Breast epithelium (tissue), 4 donors: ENCODE measurements at regions not wholly inside any gene's neighbourhood (a gene's known extent, or its start where the extent isn't known, plus 50 kb on each side); places are given as distances from the start of the nearest gene placed in this dataset.

Source experiments
- DNase-seq, 2 donors: peaks; one replicate each; pipeline ENCODE4 v3.0.0-alpha.2; 2019; ENCODE audit warnings: low spot score in 2 of 2
- H3K27ac ChIP-seq, 2 donors: fragments of 200-600 bp; sonication (generic) in 1 of 2; one replicate each; pipeline ENCODE4 v1.5.1; 2016 to 2019; ENCODE audit warnings: mild to moderate bottlenecking in 1 of 2
- H3K27me3 ChIP-seq, 2 donors: fragments of 200-600 bp; sonication (generic) in 1 of 2; one replicate each; pipeline versions ENCODE4 v1.5.1 to v1.6.0; 2017 to 2019; ENCODE audit warnings: control low read depth in 1 of 2, mild to moderate bottlenecking in 1 of 2
- H3K36me3 ChIP-seq: fragments of 200-600 bp; one replicate; pipeline ENCODE4 v1.5.1; 2019
- H3K4me1 ChIP-seq, 2 donors: fragments of 200-600 bp; sonication (generic); one replicate each; pipeline ENCODE4 v1.5.1; 2016 to 2019; ENCODE audit warnings: control low read depth in 1 of 2
- H3K4me3 ChIP-seq, 3 donors: fragments of 200-600 bp; sonication (generic); 1 replicate in 2 of 3; 2 replicates in 1 of 3; pipeline ENCODE4 v1.5.1; 2016 to 2019; ENCODE audit warnings: mild to moderate bottlenecking in 3 of 3, moderate library complexity in 2 of 3
- H3K9me3 ChIP-seq, 2 donors: fragments of 200-600 bp; sonication (generic) in 1 of 2; one replicate each; pipeline ENCODE4 v1.5.1; 2016 to 2019; ENCODE audit warnings: control low read depth in 1 of 2
- CTCF ChIP-seq, 3 donors: fragments of 450-650 bp; IDR thresholded peaks; one replicate each; pipeline ENCODE4 v1.5.1; 2016 to 2017; ENCODE audit warnings: antibody characterized with exemption in 3 of 3, mild to moderate bottlenecking in 3 of 3, moderate library complexity in 3 of 3
- POLR2A ChIP-seq: fragments of 450-650 bp; IDR thresholded peaks from one replicate; pipeline ENCODE4 v1.6.1; 2016; ENCODE audit warnings: antibody characterized with exemption, mild to moderate bottlenecking, moderate library complexity
- POLR2AphosphoS5 ChIP-seq, 3 donors: sonication (generic); formaldehyde crosslinking; IDR thresholded peaks; one replicate each; pipeline ENCODE4 v1.6.1; 2017; ENCODE audit warnings: antibody characterized with exemption in 3 of 3
- intact Hi-C: fragments of 100-400 bp; cut with DNase I; formaldehyde crosslinking; loops from one replicate; pipeline ENCODE4 v1.15.1; 2023; ENCODE audit warnings: low total_unique reads

- H3K4me3 ChIP-seq: no peak overlapping the region
- no peaks in the 10 kb centered on the region for H3K9me3 ChIP-seq
- no peak for DNase-seq
- no peaks in the 10 kb centered on the region for H3K27me3 ChIP-seq
- TF ChIP-seq POLR2A: no peak
- TF ChIP-seq CTCF (IDR thresholded peaks at IDR 0.05): no peak
- TF ChIP-seq POLR2AphosphoS5 (IDR thresholded peaks at IDR 0.05): no peak
- no peaks in the 10 kb centered on the region for H3K36me3 ChIP-seq
- no peaks in the 10 kb centered on the region for H3K4me1 ChIP-seq
- intact Hi-C loops: no loop called here
- no peak overlapping the region for H3K27ac ChIP-seq
Measured at GRCh38 chr6:104579310-104579863, 280.3 kb downstream of the HACE1 start.

- Histone ChIP-seq H3K27me3 (no peaks in the 10 kb centered on the region), H3K36me3 (no peaks in the 10 kb centered on the region), H3K4me3 (no peak overlapping the region), H3K27ac (no peak overlapping the region), H3K4me1 (no peaks in the 10 kb centered on the region), H3K9me3 (no peaks in the 10 kb centered on the region)
- TF ChIP-seq CTCF (IDR thresholded peaks at IDR 0.05) (no peak), POLR2A (no peak), POLR2AphosphoS5 (IDR thresholded peaks at IDR 0.05) (no peak)
- intact Hi-C loops: no loop called here
- DNase-seq: no peak
Measured at GRCh38 chr6:104575536-104575935, 284.2 kb downstream of the HACE1 start.

- H3K27me3 ChIP-seq: no peaks in the 10 kb centered on the region
- no peak overlapping the region for H3K4me3 ChIP-seq
- no peaks in the 10 kb centered on the region for H3K36me3 ChIP-seq
- no peaks in the 10 kb centered on the region for H3K4me1 ChIP-seq
- intact Hi-C loops: no loop called here
- H3K27ac ChIP-seq: no peak overlapping the region
- DNase-seq: no peak
- no peaks in the 10 kb centered on the region for H3K9me3 ChIP-seq
- TF ChIP-seq POLR2A (no peak), CTCF (IDR thresholded peaks at IDR 0.05) (no peak), POLR2AphosphoS5 (IDR thresholded peaks at IDR 0.05) (no peak)
Measured at GRCh38 chr6:104574135-104574750, 285.5 kb downstream of the HACE1 start.

GRCh38 chr6:104573350-104573749, 286.4 kb downstream of the HACE1 start:
- no peaks in the 10 kb centered on the region for H3K36me3 ChIP-seq
- no peaks in the 10 kb centered on the region for H3K9me3 ChIP-seq
- H3K27me3 ChIP-seq: no peaks in the 10 kb centered on the region
- no peak overlapping the region for H3K4me3 ChIP-seq
- intact Hi-C loops: no loop called here
- no peak for DNase-seq
- H3K4me1 ChIP-seq: no peaks in the 10 kb centered on the region
- H3K27ac ChIP-seq: no peak overlapping the region
- no peak for TF ChIP-seq POLR2AphosphoS5 (IDR thresholded peaks at IDR 0.05)
- TF ChIP-seq POLR2A: no peak
- TF ChIP-seq CTCF (IDR thresholded peaks at IDR 0.05): no peak

GRCh38 chr6:104572901-104573300, 286.8 kb downstream of the HACE1 start:
- Histone ChIP-seq H3K36me3 (no peaks in the 10 kb centered on the region), H3K9me3 (no peaks in the 10 kb centered on the region), H3K4me3 (no peak overlapping the region), H3K27ac (no peak overlapping the region), H3K27me3 (no peaks in the 10 kb centered on the region), H3K4me1 (no peaks in the 10 kb centered on the region)
- no peak for DNase-seq
- intact Hi-C loops: no loop called here
- TF ChIP-seq CTCF (IDR thresholded peaks at IDR 0.05) (no peak), POLR2AphosphoS5 (IDR thresholded peaks at IDR 0.05) (no peak), POLR2A (no peak)
